GM13977 (cell line): ENCODE measurements at regions not wholly inside any gene's neighbourhood (a gene's known extent, or its start where the extent isn't known, plus 50 kb on each side); places are given as distances from the start of the nearest gene placed in this dataset.

Source experiments
- DNase-seq: peaks from one replicate; pipeline ENCODE4 v3.0.0; 2012; ENCODE audit warnings: low spot score
- in situ Hi-C: fragments of 300-500 bp; cut with MboI; formaldehyde crosslinking; loops from one replicate; pipeline ENCODE4 v1.12.0; 2022; ENCODE audit warnings: low sequenced_read_pairs, low pct_unique_long_range_greater_than_20kb, mixed read lengths, inconsistent platforms; ENCODE audit not compliant: unreplicated experiment
- TF ChIP-seq, protein P1 (sequence below): IDR thresholded peaks from 2 replicates; pipeline ENCODE4 v1.5.1; 2012; ENCODE audit warnings: mild to moderate bottlenecking, control low read depth; ENCODE audit not compliant: insufficient read depth; ENCODE audit errors: extremely low read depth, missing control alignments

DNA sequence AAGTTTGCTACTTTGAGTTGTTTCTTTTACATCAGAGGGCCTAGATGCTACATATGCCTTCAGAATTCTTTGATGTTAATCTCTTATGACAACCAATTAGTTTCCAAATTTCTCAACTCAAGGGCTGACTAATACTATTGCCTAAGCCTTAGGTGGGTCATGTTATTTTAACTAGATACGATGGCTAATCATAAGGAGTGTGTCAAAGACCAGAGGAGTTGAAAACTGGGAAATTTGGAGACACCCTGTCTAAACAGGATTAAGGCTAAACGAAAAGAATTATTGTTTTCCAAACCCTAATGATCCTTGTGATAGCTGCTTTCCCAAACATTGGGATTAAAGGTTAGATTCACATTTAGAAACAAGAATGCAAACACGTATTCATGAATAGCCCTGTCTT is 228.5 kb downstream of the PCDH7 start:
- in situ Hi-C loops = no loop called here
- TF ChIP-seq, protein P1, sequence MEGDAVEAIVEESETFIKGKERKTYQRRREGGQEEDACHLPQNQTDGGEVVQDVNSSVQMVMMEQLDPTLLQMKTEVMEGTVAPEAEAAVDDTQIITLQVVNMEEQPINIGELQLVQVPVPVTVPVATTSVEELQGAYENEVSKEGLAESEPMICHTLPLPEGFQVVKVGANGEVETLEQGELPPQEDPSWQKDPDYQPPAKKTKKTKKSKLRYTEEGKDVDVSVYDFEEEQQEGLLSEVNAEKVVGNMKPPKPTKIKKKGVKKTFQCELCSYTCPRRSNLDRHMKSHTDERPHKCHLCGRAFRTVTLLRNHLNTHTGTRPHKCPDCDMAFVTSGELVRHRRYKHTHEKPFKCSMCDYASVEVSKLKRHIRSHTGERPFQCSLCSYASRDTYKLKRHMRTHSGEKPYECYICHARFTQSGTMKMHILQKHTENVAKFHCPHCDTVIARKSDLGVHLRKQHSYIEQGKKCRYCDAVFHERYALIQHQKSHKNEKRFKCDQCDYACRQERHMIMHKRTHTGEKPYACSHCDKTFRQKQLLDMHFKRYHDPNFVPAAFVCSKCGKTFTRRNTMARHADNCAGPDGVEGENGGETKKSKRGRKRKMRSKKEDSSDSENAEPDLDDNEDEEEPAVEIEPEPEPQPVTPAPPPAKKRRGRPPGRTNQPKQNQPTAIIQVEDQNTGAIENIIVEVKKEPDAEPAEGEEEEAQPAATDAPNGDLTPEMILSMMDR = no peak
- DNase-seq = no peak

DNA sequence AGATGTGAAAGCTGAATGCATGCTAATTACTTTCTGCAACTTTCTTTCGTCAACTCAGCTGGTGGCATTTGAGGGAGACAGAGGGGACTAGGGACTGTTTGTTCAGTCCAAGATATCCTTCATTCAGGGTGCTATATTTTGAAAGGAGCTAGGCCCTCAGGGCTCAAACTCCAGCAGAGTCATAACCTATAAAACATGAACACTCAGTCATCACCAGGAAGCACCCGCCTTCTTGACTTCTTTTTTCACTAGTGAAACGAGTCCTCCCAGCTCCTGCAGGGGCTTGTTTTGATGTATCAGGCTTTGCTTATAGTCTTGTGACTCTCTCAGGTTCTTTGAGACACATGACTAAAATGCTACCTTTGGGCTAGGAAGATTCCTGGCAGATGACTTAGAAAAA is 230.6 kb downstream of the PCDH7 start:
- TF ChIP-seq, protein P1 = no peak
- in situ Hi-C loops = no loop called here
- DNase-seq = no peak

DNA sequence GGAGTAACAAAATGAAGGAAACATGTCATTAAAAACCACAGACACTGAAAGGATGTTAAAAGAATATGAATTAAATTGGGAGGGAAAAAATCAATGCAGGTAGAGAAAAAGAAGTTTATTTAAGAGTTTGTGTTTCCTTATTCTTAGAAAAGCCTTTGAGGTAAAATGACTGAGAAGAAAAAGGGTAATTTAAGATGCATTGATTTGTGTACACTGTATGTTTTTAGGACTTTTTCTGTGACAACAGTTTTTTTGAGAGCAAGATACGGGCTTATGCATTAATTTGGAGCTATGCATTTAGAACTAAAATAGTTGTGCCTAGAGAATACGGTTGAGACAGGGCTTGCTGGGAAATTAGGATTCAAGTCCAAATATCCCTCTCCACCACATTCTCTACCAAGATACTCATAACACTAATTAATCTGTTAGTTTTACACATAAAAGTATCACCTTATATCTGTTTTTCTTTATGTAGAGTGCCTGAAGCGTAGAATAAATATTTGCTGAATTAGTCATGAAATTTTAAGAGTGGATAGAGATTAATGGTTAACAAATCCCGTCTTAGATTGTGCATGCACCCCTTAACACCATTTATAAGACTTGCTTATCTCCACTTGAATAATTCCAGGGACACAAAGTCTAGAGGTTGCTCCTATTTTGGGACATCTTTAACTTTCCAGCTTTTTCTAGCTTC is 232.5 kb downstream of the PCDH7 start:
- TF ChIP-seq, protein P1 = no peak
- no peak for DNase-seq
- in situ Hi-C loops = no loop called here

DNA sequence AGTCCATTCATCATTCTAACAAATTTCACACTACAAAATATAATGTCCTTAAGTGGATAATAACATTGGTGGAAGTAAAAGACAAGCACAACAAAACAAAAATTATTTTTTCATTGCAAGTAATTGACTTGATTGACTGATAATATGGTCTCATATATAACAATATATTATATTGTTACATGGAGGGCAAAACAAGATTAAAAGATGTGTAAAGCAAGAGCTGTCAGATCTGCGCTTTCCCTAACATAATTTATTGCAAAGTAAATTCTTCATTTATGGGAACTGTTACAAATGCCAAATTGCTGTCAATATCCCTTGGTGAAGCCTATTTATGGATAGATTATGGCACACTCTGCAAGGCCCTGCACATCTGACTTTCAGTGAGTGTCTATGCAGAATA is 233.6 kb downstream of the PCDH7 start:
- in situ Hi-C loops = no loop called here

DNA sequence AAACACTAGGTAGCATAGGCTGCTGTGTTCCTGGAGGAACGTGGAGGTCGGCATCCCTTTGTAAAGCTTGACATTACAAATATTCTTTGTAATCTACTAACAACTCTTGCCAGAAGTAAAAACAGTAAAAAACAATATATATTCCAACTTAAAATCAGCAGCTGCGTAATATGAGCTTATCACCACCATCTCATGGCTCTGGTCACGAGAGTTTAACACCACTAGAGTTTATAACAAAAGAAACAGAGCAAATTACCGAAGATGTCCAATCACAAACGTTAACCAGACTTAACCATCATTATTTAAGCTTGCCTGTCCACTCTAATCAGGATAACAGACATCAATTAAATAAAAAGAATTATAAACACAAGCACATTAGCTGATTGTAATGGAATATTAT is 236.7 kb downstream of the PCDH7 start:
- no peak for DNase-seq
- in situ Hi-C loops = no loop called here
- TF ChIP-seq, protein P1 = no peak

More for the DNA sequence above, 233.6 kb downstream of the PCDH7 start:
- TF ChIP-seq, protein P1 = no peak
- DNase-seq = no peak

DNA sequence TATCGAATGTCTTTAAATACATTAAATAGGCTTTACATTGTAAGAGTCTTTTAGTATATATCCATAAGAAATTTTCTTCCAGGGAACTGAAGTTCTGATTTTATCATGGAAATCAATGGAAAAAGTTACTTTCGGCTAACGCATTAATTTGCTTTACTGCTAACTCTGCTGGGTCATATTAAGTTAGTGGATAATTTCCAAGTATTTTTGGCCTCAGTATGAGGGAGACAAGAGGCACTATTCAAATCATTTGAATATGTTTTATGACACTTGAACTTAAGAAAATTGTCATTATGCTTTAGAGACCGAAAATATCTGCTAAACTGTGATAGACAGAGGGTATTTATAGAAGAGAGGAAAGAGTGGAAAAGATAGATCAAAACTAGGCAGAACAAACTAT is 237.5 kb downstream of the PCDH7 start:
- in situ Hi-C loops = no loop called here
- no peak for DNase-seq
- TF ChIP-seq, protein P1 = no peak
